Rectal smooth muscle tissue (tissue), 1 donor: ENCODE measurements at regions not wholly inside any gene's neighbourhood (a gene's known extent, or its start where the extent isn't known, plus 50 kb on each side); places are given as distances from the start of the nearest gene placed in this dataset.

Experiments
- H3K27ac ChIP-seq: one replicate; pipeline ENCODE4 v1.7.0; 2013; ENCODE audit warnings: low read depth, low read length, inconsistent platforms
- H3K27me3 ChIP-seq: one replicate; pipeline ENCODE4 v1.7.0; 2013; ENCODE audit warnings: low read length; ENCODE audit not compliant: control insufficient read depth, insufficient read depth
- H3K36me3 ChIP-seq: one replicate; pipeline ENCODE4 v1.7.0; 2013; ENCODE audit warnings: low read length; ENCODE audit not compliant: control insufficient read depth, insufficient read depth
- H3K4me1 ChIP-seq: one replicate; pipeline ENCODE4 v1.7.0; 2013; ENCODE audit warnings: low read length; ENCODE audit not compliant: control insufficient read depth, insufficient read depth
- H3K4me3 ChIP-seq: one replicate; pipeline ENCODE4 v1.7.0; 2013; ENCODE audit warnings: low read length
- H3K9ac ChIP-seq: one replicate; pipeline ENCODE4 v1.7.0; 2013; ENCODE audit warnings: low read length

DNA sequence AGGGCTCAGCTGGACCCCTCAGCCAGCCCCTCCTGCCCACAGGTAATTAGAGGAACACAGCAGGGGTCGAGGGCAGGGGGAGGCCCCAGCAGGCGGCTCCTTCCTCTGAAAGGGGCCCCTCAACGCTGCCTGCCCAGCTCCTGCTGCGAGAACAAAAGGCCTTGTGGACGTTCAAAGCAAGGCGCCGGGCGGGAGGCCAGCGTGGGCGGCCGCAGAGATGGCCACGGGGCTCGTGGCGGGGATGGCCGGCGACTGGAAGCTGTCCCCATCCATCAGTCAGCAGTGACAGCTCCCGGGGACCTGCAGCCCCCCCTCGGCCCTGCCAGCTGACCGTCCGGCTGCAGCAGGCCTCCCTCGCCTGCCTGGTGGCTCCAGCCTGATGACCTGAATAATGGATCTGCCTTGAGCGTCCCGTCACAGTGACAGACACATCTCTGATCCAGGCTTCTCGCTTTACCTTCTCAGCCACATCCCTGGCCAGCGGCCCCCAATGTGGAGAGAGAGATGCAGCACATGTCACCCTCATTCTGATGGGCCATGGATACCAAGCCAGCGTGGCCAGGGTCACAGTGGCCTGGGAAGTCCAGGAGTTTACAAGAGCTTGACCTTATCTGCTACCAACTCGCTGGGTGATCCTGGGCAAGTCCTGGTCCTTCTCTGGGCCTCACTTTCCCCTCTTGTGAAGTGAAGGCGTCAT, 159.3 kb downstream of the MN1 start:
- Histone ChIP-seq H3K9ac (no peak overlapping the region), H3K4me3 (no peak overlapping the region), H3K27ac (no peak overlapping the region), H3K36me3 (no peaks in the 10 kb centered on the region), H3K27me3 (no peaks in the 10 kb centered on the region), H3K4me1 (no peaks in the 10 kb centered on the region)

GRCh38 chr22:27643907-27644306, 157.6 kb downstream of the MN1 start:
- Histone ChIP-seq H3K4me3 (no peak overlapping the region), H3K9ac (no peak overlapping the region), H3K4me1 (no peaks in the 10 kb centered on the region), H3K27ac (no peak overlapping the region), H3K36me3 (no peaks in the 10 kb centered on the region), H3K27me3 (no peaks in the 10 kb centered on the region)

DNA sequence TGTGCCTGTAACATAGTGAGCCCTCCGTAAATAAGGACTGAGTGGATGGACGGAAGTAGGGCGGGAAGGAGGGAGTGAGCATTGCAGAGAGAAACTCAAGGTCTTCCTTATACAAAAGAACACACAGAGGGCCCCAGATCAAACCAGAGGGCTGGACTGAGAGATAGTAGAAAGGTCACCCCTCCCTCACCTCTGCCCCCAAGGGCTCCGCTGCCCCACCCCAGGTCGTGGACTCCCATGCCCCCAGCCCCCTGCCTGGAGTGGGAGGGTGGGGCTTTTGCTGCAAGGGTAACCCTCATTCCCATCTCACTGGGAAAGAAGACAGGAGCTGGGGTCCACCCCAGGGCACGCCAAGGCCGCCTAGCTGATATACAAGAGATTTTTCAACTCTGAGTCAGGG, 157.0 kb downstream of the MN1 start:
- no peak overlapping the region for H3K9ac ChIP-seq
- no peaks in the 10 kb centered on the region for H3K36me3 ChIP-seq
- H3K27me3 ChIP-seq: no peaks in the 10 kb centered on the region
- no peak overlapping the region for H3K4me3 ChIP-seq
- H3K27ac ChIP-seq: no peak overlapping the region
- H3K4me1 ChIP-seq: no peaks in the 10 kb centered on the region

DNA sequence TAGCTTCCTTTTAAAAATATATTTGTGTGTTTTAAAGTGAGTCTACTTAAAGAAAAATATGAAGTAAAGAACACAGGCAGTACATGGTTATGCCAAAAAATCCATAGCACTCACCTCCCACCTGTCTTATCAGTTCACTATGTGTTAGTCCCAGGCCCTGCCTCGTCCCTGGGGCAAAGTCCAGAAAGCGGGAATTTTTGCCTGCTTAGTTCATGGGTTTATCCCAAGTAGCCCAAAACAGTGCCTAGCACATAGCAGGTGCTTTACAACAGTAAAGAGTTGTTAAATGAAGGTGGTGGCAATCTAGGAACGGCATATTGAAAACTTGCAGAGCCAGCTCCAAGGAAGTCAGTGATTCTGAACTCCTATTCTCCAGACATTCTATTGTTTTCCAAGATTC, 154.0 kb downstream of the MN1 start:
- Histone ChIP-seq H3K27ac (no peak overlapping the region), H3K36me3 (no peaks in the 10 kb centered on the region), H3K4me1 (peaks cover 3% of the 10 kb centered on the region), H3K4me3 (no peak overlapping the region), H3K27me3 (no peaks in the 10 kb centered on the region), H3K9ac (no peak overlapping the region)

DNA sequence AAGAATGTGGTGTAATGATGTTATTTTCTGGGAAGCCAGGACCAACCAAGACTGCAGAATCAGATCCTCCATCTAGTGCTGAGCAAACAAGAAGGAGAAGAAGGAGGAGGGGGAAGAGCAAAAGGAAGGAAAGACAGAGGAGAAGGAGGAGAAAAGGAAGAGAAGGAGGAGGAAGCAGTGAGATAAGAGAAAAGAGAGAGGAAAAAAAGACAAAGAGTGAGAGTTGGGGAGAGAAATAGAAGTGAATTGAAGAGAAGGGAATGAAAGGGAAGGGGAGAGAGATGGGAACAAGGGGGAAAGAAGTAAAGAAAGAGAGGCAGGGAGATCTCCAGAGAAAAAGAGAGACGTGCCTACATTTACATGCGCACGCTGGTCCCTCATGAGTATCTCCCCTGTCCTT, 153.5 kb downstream of the MN1 start:
- Histone ChIP-seq H3K27ac (no peak overlapping the region), H3K9ac (no peak overlapping the region), H3K4me3 (no peak overlapping the region), H3K36me3 (no peaks in the 10 kb centered on the region), H3K4me1 (peaks cover 3% of the 10 kb centered on the region), H3K27me3 (no peaks in the 10 kb centered on the region)

DNA sequence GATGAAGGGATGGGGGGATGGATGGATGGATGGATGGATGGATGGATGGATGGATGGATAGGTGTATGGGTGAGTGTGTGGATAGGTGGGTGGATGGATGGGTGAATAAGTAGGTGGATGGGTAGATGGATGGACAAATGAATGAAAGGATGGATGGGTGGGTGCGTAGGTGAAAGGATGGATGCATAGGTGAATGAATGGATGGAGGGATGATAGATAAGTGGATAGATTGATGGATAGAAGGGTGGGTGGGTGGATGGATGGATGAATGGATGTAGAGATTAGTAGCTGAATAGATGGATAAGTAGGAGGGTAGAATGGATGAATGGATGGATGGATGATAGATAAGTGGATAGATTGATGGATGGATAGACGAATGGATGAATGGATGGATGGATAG, 152.7 kb downstream of the MN1 start:
- Histone ChIP-seq H3K36me3 (no peaks in the 10 kb centered on the region), H3K4me1 (peaks cover 3% of the 10 kb centered on the region), H3K4me3 (no peak overlapping the region), H3K27me3 (no peaks in the 10 kb centered on the region), H3K9ac (no peak overlapping the region), H3K27ac (no peak overlapping the region)

DNA sequence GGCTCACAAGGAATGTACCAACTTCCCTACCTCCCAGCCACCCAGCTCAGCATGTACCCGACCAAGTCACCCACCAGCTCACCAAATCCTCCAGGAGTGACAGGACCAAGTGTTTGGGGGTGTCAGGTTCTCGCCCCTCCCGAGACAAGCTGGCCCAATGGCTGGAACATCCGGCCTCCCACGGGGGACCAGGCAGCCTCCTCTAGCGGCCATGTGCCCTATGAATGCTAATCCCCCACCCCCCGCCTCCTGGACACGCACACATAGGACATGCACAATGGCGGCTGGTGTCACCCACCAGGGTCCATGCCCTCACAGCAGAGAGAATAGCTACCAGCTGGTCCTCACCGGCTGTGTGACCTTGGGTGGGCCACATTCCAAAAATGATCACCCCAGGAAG, 151.0 kb downstream of the MN1 start:
- Histone ChIP-seq H3K4me3 (no peak overlapping the region), H3K9ac (no peak overlapping the region), H3K27ac (no peak overlapping the region)

GRCh38 chr22:27650985-27651384, 150.6 kb downstream of the MN1 start:
- Histone ChIP-seq H3K4me1 (peaks cover 3% of the 10 kb centered on the region), H3K9ac (no peak overlapping the region), H3K36me3 (no peaks in the 10 kb centered on the region), H3K27ac (no peak overlapping the region), H3K27me3 (no peaks in the 10 kb centered on the region), H3K4me3 (no peak overlapping the region)

More for the DNA sequence above, 151.0 kb downstream of the MN1 start:
- Histone ChIP-seq H3K36me3 (no peaks in the 10 kb centered on the region), H3K4me1 (peaks cover 3% of the 10 kb centered on the region), H3K27me3 (no peaks in the 10 kb centered on the region)

- Histone ChIP-seq H3K36me3 (no peaks in the 10 kb centered on the region), H3K4me1 (peaks cover 3% of the 10 kb centered on the region), H3K27me3 (no peaks in the 10 kb centered on the region), H3K27ac (no peak overlapping the region), H3K9ac (no peak overlapping the region), H3K4me3 (no peak overlapping the region)
Observed at GRCh38 chr22:27651486-27651885, 150.1 kb downstream of the MN1 start.

- Histone ChIP-seq H3K36me3 (no peaks in the 10 kb centered on the region), H3K9ac (no peak overlapping the region), H3K4me3 (no peak overlapping the region), H3K27ac (no peak overlapping the region), H3K4me1 (peaks cover 3% of the 10 kb centered on the region), H3K27me3 (no peaks in the 10 kb centered on the region)
Observed at GRCh38 chr22:27654546-27655445, 146.8 kb downstream of the MN1 start.

DNA sequence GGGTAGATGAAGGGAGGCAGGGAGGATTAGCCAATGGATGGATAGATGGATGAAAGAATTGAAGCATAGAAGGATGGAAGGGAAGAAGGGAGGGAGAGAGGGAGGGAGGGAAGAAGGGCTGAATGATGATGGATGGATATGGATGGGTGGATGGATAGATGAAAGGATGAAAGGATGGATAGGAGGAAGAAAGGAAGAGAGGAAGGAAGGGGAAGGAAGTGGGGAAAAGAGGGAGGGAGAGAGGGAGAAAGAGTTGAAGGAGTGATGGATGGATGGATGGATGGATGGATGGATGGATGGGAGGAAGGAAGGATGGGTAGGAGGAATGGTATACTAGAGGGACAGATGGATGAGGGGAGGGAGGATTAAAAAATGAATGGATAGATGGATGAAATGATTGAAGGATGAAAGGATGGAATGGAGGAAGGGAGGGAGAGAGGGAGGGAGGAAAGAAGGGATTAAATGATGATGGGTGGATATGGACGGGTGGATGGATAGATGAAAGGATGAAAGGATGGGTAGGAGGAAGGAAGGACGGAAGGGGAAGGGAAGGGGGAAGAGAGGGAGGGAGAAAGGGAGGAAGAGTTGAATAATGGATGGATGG, 145.9 kb downstream of the MN1 start:
- Histone ChIP-seq H3K4me3 (no peak overlapping the region), H3K4me1 (peaks cover 3% of the 10 kb centered on the region), H3K36me3 (no peaks in the 10 kb centered on the region), H3K9ac (no peak overlapping the region), H3K27ac (no peak overlapping the region), H3K27me3 (no peaks in the 10 kb centered on the region)

DNA sequence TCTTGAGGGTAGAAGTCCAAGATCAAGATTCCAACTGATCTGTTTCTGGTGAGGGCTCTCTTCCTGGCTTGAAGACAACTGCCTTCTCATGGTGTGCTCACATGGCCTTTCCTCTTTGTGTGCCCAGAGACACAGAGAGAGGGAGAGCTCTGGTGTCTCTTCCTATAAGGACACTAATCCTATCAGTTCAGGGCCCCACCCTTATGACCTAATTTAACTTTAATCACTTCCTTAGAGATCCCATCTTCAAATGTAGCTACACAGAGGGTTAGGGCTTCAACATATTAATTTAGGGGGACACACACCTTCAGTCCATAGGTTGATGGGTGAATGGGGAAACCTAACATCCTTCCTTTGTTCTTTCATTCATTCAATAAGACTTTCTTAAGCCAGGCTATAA, 144.6 kb downstream of the MN1 start:
- H3K27me3 ChIP-seq: no peaks in the 10 kb centered on the region
- no peaks in the 10 kb centered on the region for H3K36me3 ChIP-seq
- H3K4me3 ChIP-seq: no peak overlapping the region
- no peak overlapping the region for H3K27ac ChIP-seq
- no peaks in the 10 kb centered on the region for H3K4me1 ChIP-seq
- no peak overlapping the region for H3K9ac ChIP-seq
